NCI-H1105 treated with DMSO at 0.1 percent for 48 hours (cell line): ENCODE measurements at regions not wholly inside any gene's neighbourhood (a gene's known extent, or its start where the extent isn't known, plus 50 kb on each side); places are given as distances from the start of the nearest gene placed in this dataset.
A peak's percentile ranks its signal among the peaks of the same experiment; 100 is the strongest.

Experiments used
- DNase-seq: peaks from one replicate; lab custom pipeline; 2025; lab: John Stamatoyannopoulos, UW

DNA sequence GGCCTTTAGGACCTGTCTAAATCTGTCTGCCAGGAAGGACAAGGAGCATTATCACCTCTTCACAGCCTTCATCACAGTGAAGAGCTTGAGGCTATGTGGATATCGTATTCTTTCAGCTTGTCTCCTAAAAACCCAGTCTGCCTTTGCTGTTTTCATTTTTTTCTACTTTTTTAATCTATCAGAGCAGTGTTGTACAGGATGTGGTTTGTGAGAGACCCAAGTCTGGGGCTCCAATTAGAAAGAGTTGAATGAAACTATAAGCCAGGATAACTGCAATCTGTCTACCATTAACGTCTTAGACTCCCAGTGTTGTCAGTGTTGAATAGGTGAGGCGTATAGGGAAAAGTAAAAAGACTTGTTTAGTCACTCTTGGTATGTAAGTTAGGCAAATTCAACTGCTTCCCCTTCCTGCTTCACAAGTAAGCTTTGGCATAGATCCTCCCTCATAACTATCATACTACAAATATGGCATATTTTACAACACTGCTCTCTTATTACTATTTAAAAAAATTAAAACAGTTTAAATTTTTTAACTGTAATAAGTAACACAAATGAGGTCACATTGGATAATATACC is 1225.8 kb upstream of the PRMT6 start:
- DNase-seq, result no peak

DNA sequence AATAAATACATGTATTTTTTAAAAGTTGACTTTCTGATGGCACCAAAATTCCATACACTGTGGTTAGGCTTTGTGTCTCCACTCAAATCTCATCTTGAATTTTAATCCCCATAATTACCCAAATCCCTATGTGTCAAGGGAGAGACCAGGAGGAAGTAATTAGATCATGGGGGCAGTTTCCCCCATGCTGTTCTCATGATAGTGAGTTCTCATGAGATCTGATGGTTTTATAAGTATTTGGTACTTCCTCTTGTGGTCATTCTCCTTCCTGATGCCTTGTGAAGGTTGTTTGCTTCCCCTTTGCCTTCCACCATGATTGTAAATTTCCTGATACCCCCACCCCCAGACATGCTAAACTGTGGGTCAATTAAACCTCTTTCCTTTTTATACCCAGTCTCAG is 1218.4 kb upstream of the PRMT6 start:
- no peak for DNase-seq

DNA sequence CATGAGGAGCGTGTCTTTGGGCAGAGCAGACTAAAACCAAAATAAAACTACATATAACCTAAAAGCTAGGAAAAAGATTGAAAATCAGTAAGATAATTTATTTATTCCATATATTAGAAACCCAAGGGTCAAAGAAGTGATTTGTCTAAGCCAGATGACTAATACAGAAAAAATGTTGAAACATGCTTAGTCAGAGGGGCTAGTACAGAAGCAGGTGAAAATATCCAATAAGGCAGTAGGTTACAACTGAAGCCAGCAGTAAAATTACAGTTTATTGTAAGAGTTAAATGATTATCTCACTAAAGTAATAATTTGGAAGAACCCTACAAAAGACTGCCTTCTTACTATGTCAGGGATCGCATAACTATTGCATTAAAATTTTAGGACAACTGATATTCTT is 1190.9 kb upstream of the PRMT6 start:
- no peak for DNase-seq

DNA sequence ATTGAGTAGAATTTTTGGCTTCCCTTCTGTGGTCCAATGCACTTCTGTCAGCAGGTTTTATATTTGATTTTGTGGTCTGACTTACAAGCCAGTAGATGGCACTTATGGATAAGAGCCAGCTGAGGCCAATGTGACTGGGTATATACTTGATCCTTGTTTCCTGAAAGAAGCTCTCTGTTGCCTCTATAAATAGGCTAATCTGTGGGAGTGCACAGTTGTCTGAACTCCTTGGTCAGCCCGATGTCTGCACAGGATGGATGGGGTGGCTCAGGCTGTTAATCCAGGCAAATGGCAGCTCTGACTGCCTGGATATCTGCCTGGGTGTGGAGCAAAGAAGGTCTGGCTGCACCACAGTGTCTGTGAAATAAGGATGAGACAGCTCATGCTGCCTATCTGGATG is 1183.7 kb upstream of the PRMT6 start:
- no peak for DNase-seq

DNA sequence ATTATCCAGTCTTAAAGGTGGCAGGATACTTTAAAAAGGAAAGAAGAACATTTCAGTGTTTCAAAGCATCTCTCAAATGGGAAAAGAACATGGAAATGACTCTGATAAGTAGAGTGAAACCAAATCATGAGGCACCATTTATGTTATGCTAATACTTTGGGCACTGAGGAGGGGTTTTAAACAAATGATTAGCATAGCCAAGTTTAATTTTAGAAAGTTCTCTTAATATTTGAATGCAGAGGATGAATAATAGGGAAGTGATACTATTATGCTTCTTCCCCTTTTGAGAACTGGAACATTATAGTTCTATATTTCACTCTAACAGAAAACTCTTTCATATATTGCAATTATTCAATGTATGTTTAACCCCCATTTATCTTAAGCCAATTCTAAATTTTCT is 1181.9 kb upstream of the PRMT6 start:
- no peak for DNase-seq

DNA sequence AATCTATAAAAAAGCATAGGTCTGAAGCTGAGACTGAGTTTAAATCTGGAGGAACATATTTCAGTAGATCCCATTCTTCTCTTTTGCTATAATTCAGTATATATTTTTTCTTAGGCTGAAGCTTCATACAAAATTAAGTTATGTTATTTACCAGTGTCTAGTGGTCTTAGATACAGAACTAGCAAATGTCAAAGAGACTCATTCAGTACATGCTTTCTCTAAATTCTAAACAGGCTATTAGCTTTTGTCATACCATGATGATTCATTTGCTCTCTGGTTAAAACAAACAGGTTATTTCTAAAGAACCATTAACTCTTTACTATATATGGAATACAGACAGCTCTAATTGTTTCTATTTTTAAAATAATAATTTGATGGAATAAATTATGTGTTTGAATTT is 1170.2 kb upstream of the PRMT6 start:
- no peak for DNase-seq

DNA sequence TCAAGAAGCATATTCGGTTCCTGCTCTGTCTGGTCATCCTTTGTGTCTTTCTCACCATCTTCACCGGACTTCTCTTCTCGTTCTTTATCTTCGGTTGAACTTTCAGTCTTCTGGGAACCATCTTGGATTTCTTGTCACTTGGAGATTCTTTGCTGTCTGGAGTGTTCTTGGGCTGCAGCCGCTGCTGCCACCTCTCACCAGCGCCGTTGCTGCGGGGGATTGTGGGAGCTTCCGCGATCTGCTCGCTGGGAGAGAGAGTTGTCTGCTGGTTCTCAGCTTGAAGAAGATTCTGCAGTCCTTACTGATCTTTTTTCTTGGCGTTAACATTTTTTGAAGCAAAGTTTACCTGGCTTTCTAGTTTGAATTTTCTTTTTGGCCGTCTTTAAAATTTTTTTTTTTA is 1165.2 kb upstream of the PRMT6 start:
- no peak for DNase-seq

DNA sequence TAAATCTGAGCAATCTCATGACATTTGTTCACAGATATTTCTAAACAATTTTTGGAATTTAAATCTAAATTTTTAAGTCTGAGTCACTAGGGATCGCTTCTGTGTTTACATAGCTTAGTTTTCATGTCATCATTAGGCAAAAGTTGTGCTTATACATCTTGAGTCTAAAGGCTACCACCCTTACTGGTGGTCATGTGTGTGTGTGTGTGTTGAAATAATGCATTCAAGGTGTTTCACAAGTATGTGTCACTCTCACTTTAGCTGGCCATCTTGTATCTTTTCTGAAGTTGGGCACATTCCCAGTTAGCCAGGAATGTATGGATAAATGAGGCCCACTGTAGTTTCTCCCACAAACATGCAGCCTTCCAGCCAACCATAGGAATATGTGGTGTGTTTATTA is 1162.5 kb upstream of the PRMT6 start:
- no peak for DNase-seq

DNA sequence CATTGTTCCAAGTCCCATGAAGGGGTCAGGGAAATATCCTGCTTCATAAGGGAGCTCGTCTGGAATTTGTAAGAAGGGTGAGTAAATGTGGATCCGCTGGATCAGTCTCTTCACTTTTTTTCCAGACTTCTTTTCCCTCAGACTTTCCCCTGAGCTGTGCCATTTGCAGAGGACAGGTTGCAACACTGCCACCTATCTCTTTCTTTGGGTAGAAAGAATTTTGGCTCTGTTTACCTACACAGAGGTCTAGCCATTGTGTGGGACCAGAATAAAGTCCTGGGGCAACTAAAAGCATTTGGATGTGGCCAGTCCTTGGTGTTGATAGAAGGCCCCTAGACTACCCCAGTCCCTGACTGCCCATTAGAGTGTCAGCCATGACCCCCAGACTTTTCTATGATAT is 1146.7 kb upstream of the PRMT6 start:
- DNase-seq, result no peak

DNA sequence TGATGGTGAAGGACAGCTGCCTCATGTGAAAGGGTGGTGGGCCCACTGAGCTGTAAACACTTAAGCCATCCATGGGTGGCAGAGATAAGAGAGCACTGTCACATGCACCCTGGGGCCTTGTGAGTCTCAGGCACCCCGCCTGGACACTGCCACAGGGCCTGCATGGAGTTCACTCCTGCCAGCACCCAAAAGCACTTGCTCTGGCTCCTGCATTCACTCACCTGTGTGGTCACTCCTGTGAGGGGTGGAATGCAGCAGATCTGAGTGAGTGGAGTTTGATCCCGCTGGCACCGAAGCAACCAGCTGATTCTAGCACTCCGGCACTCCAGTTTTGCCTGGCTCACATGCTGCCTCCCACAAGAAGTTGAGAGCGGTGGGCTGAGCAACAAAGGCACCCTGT is 1142.1 kb upstream of the PRMT6 start:
- no peak for DNase-seq

DNA sequence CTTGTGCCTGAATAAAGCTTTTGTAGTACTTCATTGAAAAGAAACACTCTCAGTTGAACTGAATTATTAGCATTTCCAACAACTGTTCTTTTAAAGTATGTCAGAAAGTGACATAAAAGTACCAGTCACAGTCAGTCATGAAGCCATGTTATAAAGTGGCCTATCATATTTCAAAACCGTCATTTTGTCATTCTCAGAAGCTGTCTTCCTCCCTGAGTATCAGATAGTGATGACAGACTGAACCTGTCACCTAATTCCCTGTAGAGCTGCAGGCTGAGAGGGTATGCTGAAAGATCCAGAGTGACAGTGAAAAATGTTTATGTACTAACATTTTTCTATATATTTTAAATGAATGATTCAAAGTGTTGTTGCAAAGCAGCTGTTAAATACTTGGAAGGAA is 1121.7 kb upstream of the PRMT6 start:
- DNase-seq, result no peak

DNA sequence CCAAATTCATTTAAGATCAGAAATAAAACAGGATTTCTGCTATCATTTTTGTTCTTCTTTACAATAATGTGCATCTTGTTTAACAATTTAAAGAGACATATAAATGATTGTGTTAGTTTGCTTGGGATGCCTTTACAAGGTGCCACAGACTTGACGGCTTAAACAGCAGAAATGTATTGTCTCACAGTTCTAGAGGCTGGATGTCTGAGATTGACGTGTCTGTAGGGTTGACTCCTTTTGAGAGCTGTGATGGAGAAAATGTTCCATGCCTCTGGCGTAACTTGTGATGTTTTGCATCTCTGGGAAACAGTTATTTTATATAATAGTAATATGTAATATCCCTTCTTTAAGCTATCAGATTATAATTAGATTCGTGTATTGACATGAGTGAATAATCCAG is 1091.6 kb upstream of the PRMT6 start:
- DNase-seq, result no peak

DNA sequence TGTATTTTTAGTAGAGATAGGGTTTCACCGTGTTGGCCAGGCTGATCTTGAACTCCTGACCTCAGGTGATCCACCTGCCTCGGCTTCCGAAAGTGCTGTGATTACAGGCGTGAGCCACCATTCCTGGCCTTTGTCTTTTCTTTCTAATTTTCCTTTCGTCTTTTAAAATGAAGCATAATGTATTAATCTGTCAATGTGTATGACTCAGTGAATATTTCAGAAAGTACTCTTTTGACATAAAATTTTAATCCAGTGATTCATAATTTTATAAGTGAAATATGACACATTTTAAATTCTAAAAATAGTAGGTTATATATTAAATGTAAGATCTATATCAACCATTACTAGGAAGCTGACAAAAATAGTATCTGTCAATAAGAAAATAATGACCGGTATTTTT is 1059.0 kb upstream of the PRMT6 start:
- no peak for DNase-seq

DNA sequence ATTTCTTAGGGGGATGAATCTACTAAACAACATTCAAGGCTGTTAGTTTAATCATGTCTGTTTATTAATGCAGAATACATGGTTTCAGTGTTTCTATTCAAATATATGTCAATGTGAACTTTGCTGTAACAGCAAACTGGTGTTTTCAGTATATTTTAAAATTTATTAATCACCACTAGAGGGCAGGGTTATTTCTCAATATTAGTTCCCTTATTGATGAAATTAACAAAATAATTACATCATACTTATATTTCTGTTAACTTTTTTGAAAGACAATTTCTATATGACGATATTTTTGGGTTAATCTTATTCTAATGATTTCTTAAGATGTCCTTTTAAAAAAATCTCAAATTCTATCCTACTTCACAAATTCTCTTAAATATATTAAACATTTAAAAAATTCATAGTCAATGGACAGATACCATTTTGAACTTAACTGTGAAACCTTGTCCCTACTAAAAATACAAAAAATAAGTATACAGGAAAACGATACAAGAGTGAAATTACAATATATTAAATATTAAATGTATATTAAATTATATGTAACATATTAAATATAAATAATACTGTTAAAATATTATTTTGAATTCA is 1034.1 kb upstream of the PRMT6 start:
- peak; percentile 40 for DNase-seq

DNA sequence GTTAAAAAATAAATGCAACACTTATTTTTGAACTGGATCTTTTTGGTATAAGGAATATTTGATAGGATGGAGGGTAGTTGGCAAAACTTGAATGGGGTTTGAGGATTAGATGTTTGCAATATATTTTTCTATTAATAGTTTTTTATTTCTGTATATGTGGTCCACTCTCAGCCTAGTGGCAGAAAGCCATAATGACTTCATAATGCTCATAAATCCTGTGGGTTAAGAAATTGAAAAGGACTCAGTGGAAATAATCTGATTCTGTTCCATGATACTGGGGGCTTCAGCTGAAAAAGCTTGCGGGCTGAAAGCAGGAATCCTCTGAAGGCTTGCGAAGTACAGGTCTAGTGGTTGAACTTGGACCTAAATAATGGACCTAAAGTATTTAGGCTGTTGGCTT is 1028.6 kb upstream of the PRMT6 start:
- no peak for DNase-seq

DNA sequence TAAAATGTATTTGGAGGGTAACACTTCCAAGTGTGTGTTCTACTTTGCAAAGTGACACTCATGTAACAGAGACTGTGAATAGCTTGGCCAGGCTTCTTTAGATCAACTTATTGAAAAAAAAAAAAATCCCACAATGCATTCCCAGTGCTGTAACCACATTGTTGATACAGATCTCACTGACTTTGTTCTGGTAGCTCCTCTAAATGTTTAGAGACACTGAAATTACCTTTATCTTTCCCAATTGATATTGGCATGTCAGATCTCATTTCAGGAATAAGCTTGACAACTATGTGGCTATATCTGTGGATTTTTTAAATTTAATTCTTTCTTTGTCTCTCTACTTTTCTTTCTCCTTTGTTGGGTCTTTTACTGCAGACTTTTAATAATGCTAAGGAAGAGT is 1018.9 kb upstream of the PRMT6 start:
- DNase-seq, result no peak

DNA sequence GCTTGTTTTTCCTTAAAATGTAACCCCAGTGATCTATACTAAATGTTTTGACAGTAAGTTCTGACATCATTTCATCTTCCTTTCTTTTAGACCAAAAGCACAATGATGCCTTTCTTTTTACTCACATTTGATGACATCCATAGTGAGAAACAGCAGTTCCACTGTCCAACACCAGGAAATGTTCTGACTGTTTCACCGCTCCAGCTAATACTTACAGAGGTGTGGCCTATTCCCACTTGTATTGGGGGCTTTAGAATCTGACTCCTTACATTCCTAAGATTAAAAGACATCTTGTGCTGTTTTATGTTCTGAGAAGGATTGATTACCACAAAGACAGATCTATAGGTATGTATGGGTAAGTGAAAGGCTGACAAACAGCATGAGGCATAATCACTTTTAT is 1018.2 kb upstream of the PRMT6 start:
- DNase-seq, result no peak

DNA sequence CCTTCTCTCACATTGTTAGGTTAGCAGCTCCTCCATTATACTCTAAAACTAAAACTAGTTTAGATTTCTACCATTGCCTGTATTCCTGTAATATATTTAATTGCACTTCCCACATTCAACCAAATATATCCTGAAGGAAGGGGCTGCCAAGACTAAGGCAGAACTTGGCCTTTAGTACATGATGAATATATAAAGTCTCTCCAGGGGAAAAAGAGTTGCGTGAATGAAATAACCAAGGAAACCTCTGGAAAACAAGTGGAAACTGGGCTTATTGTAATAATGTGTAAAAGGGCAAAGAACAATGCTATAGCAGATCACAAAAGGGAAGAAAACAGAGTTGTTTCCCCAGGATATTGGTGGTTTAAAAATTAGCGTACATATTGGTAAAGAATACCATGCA is 1012.5 kb upstream of the PRMT6 start:
- DNase-seq, result no peak

DNA sequence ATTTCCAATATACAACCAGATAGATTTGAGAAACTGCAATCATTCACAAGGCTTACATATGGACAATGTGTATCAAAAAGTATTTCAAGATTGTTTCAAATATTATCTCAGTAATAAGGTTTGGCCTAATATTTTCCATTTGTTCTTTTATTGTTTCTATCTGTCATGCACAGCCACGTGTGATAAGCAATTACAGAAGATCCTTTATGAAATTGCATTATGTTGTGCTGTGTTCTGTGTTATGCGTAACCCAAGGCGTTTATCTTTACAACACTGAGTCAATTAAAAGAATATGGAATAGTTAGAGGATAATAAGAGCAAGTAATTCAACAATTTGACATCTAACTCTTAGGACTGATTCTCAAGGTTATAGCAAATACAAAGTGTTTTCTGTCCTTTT is 1009.3 kb upstream of the PRMT6 start:
- no peak for DNase-seq

DNA sequence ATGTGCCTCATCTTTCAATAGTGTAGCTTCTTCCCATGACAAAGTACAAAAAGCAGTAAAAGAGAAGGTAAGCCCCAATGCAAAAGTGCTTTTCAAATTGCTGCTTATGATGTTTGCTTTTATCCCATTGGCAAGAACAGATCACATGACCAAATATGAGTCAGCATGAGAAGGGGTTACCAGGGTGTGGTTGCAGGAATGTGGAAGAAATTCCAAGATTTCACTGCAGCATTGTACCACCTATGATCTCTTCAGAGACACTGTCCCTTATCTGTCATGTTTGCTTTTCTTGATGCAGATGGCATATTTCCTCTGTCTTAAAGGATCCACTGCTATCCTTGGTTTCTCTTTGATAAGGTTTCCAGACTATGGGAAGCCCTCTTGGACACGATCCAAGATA is 1006.9 kb upstream of the PRMT6 start:
- DNase-seq, result no peak

DNA sequence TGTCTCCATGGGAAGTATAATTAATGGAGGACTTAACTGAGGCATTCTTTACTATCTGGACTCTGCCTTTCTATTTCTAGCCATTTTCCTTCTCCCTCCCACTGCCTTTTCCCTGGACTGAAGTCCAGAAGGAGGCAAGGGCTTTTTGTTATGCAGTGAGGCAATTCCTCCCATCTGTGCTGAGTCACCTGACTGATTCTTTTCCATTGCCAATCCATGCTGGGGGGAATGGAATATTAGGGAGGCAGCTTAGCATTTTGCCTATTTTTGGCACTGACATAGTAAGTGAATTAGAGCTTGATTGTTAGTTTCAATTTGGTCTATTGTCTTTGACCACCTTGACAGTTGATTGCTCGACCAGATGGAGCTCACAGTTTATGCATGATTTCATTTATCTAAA is 1000.6 kb upstream of the PRMT6 start:
- DNase-seq, result peak; percentile 70

DNA sequence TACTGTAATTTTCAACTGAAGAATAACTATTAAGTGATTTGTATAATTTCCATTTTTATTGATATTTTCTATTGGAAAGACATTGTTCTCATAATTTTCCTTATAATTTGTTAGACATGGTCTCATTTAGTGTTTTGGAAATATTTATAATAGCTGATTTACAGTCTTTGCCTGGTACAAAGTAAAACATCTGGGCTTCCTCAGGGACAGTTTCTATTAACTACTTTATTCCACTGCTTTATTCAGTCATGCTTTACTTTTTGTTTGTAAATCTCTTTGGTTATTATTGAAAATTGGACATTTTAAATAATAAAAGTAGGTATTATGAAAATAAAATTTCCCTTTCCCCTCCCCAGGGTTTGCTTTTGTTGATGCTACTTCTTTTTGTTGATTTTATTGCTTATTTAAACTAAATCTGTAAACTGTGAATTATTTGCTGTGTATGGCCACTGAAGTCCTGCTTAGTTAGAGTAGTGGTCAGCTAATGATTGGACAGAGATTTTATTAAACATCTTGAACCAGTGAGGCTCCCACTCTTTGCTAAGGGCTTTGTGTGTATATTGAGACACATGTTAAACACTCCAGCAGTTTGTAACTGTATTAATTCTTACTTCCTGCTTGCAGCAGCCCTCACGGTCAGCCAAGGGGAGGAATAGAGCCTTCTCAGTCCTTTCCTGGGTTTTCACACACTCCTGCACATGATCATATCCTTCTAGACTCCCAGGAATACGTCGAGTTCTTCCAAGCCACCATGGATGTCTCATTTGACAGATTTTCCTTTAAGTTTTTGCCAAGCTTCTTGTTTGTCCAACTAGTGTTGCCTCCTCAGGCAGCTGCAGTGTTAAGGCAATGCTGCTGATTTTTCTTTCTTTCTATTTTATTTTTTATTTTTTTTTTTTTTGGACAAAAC is 994.6 kb upstream of the PRMT6 start:
- no peak for DNase-seq

DNA sequence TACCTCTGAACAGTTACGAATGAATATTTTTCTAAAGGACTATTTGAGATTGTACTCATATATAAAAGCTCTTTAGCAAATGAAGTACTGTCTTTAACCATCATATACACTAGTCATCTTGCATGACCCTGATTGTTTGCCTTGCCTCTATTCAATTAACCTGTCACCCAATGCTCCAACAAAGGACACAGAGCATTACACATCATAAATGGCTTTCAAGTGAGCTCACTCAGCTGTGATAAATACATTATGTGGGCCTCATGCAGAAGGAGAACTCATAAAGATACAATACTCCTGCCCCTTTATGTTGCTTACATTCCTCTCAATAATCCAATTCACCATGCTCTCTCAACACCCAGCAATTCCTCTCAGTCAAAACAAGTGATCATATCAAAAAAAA is 993.0 kb upstream of the PRMT6 start:
- DNase-seq, result peak; percentile 95
